ENCODE measurements at regions not wholly inside any gene's neighbourhood (a gene's known extent, or its start where the extent isn't known, plus 50 kb on each side); places are given as distances from the start of the nearest gene placed in this dataset.

GRCh38 chr15:87493803-87494202 lies 762.7 kb downstream of the NTRK3 start:
- TF ChIP-seq, protein P1, sequence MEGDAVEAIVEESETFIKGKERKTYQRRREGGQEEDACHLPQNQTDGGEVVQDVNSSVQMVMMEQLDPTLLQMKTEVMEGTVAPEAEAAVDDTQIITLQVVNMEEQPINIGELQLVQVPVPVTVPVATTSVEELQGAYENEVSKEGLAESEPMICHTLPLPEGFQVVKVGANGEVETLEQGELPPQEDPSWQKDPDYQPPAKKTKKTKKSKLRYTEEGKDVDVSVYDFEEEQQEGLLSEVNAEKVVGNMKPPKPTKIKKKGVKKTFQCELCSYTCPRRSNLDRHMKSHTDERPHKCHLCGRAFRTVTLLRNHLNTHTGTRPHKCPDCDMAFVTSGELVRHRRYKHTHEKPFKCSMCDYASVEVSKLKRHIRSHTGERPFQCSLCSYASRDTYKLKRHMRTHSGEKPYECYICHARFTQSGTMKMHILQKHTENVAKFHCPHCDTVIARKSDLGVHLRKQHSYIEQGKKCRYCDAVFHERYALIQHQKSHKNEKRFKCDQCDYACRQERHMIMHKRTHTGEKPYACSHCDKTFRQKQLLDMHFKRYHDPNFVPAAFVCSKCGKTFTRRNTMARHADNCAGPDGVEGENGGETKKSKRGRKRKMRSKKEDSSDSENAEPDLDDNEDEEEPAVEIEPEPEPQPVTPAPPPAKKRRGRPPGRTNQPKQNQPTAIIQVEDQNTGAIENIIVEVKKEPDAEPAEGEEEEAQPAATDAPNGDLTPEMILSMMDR (IDR thresholded peaks at IDR 0.05; ENCODE audit: borderline replicate concordance, extremely low read depth, low read length, poor library complexity, severe bottlenecking): no peak
- no peak for TF ChIP-seq EZH2 (IDR thresholded peaks at IDR 0.05; ENCODE audit: borderline replicate concordance, low read depth, low read length, severe bottlenecking)
